NCI-H2196 (cell line): ENCODE measurements at regions not wholly inside any gene's neighbourhood (a gene's known extent, or its start where the extent isn't known, plus 50 kb on each side); places are given as distances from the start of the nearest gene placed in this dataset.

Experiments used
- DNase-seq: peaks from one replicate; lab custom pipeline; 2025; ENCODE audit not compliant: unreplicated experiment; lab: John Stamatoyannopoulos, UW

GRCh38 chr2:164032995-164033394 is 297.2 kb upstream of the FIGN start:
- DNase-seq, result no peak

GRCh38 chr2:164030623-164031022 is 294.8 kb upstream of the FIGN start:
- no peak for DNase-seq

DNA sequence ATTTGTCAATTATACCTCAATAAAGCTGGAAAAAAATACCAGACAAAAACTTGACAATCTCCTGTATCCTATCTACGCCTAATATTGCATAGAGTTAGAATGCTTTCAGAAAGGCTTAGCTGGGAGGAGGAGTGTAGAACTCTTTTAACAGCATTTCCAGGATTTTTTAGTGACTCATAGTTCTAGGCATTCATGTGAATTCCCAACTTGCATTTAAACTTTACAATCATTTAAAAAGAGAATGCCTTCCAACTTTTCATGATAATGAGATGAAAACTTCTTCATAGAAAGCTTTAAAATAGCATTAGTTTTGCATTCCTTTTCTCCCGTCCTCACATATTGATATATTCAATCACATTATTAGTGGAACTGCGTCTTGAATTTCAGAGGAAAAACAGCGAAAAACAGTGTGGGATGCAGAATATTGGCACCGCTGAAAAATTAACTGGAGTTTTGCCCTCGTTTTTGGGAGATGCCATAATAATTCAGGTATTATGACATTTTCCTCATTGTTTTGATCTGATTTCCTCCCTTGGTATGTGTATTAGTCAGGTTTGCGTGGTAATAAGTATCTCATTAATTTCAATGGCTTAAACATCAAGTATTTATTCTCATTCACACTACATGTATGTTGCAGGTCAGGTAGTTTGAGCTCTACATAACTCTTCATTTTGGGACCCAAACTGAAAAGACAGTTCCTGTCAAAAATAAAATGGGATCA is 293.2 kb upstream of the FIGN start:
- DNase-seq, result no peak

GRCh38 chr2:164024396-164024795 is 288.6 kb upstream of the FIGN start:
- DNase-seq, result no peak

GRCh38 chr2:164023896-164024295 is 288.1 kb upstream of the FIGN start:
- no peak for DNase-seq

DNA sequence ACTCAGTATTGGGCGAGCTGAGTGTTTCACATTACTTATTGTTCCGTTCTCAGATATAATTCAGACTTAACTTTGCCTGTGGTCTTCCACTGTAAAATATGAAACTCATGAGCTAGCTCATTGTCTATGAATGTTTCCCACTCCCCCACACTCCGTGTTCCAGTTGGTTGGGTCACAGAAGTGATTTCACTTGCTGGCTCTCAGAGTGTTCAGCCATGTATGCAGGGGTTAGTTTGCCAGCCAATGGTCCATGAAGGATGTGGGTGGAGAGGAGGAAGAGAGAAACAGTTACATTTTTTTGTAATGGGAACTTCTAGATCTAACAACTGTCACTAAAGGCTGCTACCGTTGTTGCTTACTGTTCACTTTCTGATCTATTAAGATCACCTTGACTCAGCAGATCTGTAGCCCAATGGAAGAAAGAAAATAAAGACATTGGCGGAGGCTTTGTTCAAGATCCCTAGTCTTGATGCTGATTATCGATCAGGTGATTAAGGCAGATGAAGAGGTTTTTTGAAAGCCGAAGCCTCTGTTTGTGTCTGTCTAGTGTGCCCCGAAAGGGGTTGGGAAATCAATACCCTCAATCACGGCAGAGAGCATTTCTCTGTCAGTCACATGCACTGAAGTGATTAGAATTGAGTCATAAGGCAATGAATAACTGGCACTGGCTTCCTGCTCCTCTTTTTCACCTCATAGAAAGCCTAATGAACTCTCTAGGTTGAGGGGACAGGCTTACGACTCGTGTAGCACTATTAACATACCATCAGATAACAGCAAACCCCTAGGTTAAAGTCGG is 279.7 kb upstream of the FIGN start:
- no peak for DNase-seq

GRCh38 chr2:164014791-164015190 is 279.0 kb upstream of the FIGN start:
- no peak for DNase-seq

- no peak for DNase-seq
Measured at GRCh38 chr2:164014068-164014731, 278.4 kb upstream of the FIGN start.

DNA sequence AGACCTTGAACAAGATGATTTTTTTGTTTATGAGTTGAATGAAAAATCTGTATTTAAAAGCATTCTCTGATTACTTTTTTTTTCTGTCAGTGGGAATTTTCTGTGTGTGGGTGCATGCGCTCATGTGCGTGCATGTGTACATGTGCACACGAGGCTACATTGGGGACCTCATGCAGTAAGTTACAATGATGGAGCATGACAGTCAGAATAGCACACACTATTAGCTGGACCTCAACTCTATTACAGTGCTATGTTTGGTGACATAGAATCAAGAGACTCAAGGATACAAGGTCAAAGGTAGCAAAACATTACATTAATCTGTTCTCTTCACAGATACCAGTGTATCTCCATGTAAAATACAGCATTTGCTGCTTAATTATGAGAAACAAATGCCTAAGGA is 276.8 kb upstream of the FIGN start:
- no peak for DNase-seq

DNA sequence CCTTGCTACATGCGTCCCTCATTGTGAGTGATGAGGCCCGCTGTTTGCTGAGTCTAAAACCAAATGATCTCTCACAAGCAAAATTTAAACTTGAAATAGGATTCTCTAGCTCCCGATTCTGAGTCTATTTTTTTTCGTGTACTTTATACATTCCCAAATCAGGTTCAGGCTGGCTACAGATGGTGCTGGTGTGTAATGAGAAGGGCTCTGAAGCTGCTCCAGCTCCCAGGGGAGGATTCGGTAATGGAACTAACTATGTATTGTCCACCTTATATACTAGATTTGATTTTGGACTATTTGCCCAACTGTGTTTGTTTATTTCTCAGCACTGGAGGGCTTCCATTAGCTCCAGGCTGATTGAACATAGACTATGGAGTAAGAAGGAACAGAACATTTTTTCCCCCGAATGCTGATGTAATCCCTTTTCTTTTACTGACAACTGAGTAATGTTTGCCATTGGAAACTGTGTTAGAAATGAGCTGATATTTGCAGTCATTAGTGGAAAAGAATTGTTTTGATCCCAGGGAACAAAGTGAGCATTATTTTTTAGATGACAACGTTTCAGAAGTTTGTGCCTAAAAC is 274.0 kb upstream of the FIGN start:
- DNase-seq, result no peak

DNA sequence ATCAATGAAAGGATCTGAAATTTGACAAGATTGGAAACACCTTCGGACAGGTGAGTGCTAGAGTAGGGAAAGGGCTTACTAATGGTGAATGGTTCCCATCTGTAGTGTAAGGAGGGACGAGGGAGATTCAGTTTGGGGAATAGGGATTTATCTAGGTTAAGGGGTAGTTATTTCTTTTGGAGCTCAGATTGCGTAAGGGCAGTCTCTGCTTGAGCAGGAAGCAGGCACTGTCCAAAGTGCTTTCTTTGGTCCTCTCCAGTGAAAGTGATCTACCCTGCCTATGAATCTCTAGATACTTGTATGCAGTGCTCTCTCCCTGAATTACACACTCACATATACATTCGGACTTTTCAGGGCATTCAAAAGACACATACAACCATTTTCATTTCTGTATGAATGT is 272.9 kb upstream of the FIGN start:
- no peak for DNase-seq

- no peak for DNase-seq
Measured at GRCh38 chr2:164006704-164007103, 270.9 kb upstream of the FIGN start.

GRCh38 chr2:164000176-164000575 is 264.4 kb upstream of the FIGN start:
- DNase-seq, result no peak

DNA sequence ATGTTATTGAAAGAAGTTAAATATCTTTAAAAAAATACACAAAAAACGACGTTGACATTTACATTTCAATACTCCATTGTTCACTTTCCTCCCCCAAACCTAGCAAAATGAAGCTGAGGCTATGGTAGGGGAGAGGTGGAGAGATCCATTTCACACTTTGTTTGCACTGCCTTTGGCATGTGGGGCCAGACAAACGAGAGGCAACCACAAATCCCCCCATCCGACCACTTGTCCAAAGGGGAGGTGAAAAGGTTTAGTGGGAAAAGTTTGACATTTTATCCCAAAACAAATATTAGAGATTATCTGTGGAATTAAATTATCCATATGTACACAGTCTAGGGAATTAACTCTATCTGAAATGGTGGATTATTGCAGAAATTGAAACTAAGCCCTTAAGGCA is 261.7 kb upstream of the FIGN start:
- DNase-seq, result no peak

DNA sequence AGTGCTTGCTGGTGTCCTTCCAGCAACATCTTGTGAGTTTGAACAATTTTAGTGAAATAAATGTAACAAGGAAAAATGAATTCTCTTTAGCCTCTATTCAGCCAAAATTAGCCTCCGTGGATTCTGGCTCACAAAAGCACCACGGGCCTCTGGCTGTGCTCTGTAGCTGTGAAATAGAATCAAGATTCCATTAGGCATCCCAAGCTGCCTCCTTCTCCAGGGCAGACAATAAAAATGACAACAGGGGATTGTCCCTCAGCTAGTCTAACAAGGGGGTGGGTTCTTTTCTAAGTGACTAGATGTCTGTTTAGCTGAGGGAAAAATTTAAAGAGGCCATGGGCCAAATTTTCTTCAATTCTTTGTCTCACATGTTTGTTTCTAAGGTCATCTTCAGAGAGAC is 254.7 kb upstream of the FIGN start:
- no peak for DNase-seq

GRCh38 chr2:163990101-163990500 is 254.3 kb upstream of the FIGN start:
- no peak for DNase-seq

DNA sequence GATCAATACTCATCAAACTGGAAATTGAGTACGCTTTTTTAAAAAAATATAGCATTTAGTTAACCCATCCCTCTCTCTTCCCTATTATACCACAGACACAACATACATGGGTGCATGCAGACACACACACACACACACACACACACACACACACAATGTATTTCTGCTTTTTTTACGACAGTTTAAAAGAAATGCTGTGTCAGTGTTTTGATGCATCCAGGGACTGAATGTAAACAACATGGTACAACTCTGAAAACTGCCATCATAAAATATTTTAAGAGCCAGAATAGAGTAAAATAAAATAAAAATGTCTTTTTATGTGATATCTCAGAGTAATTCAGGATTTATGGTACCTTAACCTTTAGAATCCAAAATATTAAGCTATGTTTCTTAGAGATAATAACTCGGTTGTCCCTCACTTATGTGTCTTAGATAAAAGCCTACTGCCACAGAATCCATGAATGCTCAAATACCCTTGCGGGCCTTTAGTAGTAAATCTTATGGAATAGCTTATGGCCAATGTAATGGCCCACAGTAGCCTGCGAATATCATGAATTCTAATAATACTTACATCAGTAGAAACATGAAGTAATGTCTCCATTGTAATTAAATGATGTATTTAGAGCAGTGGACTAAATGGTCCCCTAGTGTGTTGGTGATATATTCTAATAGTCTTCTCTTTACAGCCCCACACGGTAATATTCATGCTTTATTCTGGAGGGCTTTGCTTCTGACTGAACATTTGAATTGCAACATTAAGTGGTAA is 251.6 kb upstream of the FIGN start:
- DNase-seq, result no peak

DNA sequence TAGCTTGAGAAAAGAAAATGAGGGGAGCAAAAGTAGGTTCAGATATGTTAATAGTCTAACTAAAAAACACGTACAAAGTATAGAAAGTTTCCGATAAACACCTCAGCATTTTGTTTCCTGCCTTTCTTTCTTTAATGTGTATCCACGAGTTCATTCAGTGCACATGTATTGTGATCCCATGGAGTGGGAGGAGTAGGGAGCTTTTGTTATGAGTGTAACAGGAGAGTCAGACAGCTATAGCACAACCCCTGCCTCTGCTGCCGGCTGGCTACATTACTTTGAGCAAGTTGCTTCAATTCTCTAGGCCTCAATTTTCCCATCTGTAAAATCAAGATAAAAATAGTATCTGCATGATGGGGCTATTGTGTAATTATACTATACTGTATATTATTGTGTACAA is 249.2 kb upstream of the FIGN start:
- DNase-seq, result no peak

DNA sequence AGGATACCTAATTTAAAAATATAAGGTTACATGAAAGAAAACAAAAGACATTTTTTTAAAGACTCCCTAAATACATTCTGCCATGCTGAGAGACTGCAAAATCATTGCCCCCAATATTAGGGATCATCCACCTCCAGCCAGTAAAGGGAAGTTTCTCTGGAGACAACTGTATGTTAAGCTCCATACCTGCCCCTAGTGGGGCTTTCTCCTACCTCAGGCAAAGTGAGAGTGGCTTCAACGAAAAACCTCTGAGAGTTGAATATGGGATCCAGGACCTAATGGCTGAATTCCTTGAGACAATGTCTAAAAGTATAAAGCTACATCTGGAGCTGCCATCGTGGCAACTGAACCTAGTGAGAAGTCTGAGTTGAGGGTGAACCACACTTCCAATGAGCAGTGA is 248.1 kb upstream of the FIGN start:
- DNase-seq, result no peak

DNA sequence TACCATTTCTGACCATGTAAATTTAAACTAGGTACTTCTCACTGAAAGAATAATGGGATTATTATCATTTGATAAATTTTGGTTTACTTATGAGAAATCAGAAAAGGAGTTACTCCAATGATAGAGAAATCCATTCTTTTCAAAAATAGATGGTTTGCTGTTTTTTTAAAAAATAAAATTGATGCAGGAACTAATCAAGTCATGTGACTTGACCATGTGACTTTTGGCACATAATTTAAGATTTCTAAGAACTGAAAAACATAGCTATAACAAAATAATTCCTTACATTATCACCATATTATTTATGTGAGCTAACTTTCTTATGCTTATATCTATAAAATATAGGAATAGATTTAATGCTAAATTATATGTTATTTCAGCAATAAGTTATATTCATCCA is 247.1 kb upstream of the FIGN start:
- no peak for DNase-seq

- DNase-seq, result no peak
Measured at GRCh38 chr2:163974766-163975165, 239.0 kb upstream of the FIGN start.
